GM21619 (cell line): ENCODE measurements at regions not wholly inside any gene's neighbourhood (a gene's known extent, or its start where the extent isn't known, plus 50 kb on each side); places are given as distances from the start of the nearest gene placed in this dataset.
A peak's percentile ranks its signal among the peaks of the same experiment; 100 is the strongest.
"Not testable (repeated sequence)": the region's sequence is repeated elsewhere in the genome, so short reads cannot be mapped to it uniquely, and the experiment has no call there.

Experiments used
- ATAC-seq: cut with Tn5 transposase; IDR thresholded peaks from one replicate; pipeline ENCODE4 v1.9.1; 2021; ENCODE audit not compliant: unreplicated experiment

DNA sequence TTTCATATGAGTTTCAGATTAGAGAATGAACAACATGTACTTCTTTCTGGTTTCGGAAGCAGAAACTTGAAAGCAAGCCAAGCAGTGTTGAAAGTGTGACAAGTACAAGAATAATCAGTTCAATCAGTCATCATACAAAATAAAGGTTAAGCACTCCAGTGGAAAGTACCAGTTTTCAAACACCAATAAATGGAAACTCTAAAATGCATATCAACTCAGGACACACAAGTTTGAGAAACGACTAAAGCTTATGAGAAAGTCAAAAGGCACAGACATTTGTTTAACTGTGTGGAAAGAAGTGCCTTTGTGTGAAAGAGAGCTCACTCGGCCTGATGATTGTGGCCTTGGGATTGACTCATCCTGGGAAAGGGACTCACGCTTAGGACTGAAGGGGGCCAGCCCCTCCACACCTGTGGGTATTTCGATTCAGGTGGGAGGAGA lies 60.6 kb upstream of the AKR1C1 start:
- ATAC-seq, result peak; percentile 54

DNA sequence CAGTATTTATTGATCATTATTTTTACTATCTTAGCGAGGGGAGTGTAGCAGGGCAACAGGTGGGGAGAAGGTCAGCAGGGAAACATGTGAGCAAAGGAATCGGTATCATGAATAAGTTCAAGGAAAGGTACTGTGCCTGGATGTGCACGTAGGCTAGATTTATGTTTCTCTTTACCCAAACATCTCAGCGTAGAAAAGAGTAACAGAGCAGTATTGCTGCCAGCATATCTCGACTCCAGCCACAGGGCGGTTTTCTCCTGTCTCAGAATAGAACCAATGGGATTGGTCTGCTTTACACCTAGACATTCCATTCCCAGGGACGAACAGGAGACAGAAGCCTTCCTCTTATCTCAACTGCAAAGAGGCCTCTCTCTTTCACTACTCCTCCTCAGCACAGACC lies 60.1 kb upstream of the AKR1C1 start:
- not testable (repeated sequence) for ATAC-seq

- not testable (repeated sequence) for ATAC-seq
Measured at GRCh38 chr10:4903675-4904074, 59.5 kb upstream of the AKR1C1 start.

DNA sequence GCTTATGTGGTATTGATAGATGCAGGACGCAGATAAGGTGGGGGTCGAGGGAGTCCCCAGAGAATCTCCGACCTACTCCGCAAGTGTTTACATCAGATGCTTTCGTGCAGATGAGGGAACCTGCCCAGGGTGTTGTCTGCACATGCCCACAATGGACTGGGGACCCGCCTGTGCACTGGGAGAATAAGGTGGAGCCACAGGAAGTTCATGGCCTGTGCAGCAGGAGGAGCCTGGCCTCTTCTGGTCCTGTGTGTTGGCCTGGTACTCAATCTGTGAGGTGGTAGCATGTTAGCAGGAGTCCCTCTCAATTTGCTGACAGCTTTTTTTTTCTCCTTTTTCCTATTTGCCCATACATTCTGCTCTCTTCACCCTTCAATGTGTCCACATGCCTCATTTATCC lies 54.1 kb upstream of the AKR1C1 start:
- ATAC-seq, result no peak
